Umbilical cord (tissue), 1 donor: ENCODE measurements at regions not wholly inside any gene's neighbourhood (a gene's known extent, or its start where the extent isn't known, plus 50 kb on each side); places are given as distances from the start of the nearest gene placed in this dataset.

Source experiments
- DNase-seq: peaks from one replicate; pipeline ENCODE4 v3.0.0-alpha.2; 2015; ENCODE audit warnings: low spot score

GRCh38 chr1:222107267-222107666 lies 365.4 kb upstream of the DUSP10 start:
- no peak for DNase-seq

GRCh38 chr1:222106377-222106776 lies 364.5 kb upstream of the DUSP10 start:
- no peak for DNase-seq

GRCh38 chr1:222105861-222106260 lies 364.0 kb upstream of the DUSP10 start:
- DNase-seq: no peak

- DNase-seq: no peak
Measured at GRCh38 chr1:222105393-222105737, 363.5 kb upstream of the DUSP10 start.

- DNase-seq: no peak
Measured at GRCh38 chr1:222104694-222105392, 363.0 kb upstream of the DUSP10 start.

GRCh38 chr1:222104097-222104496 lies 362.2 kb upstream of the DUSP10 start:
- DNase-seq: no peak

- no peak for DNase-seq
Measured at GRCh38 chr1:222099746-222100145, 357.9 kb upstream of the DUSP10 start.

GRCh38 chr1:222098404-222098803 lies 356.5 kb upstream of the DUSP10 start:
- DNase-seq: no peak

- DNase-seq: no peak
Measured at GRCh38 chr1:222097588-222097987, 355.7 kb upstream of the DUSP10 start.

- DNase-seq: peak; percentile 46
Measured at GRCh38 chr1:222096883-222097282, 355.0 kb upstream of the DUSP10 start.

- DNase-seq: no peak
Measured at GRCh38 chr1:222096476-222096772, 354.5 kb upstream of the DUSP10 start.

- no peak for DNase-seq
Measured at GRCh38 chr1:222095606-222096475, 354.0 kb upstream of the DUSP10 start.

GRCh38 chr1:222093518-222093917 lies 351.6 kb upstream of the DUSP10 start:
- no peak for DNase-seq

GRCh38 chr1:222090103-222090502 lies 348.2 kb upstream of the DUSP10 start:
- no peak for DNase-seq

GRCh38 chr1:222087221-222087920 lies 345.5 kb upstream of the DUSP10 start:
- no peak for DNase-seq

- DNase-seq: no peak
Measured at GRCh38 chr1:222084996-222085395, 343.1 kb upstream of the DUSP10 start.

- DNase-seq: no peak
Measured at GRCh38 chr1:222084048-222084447, 342.2 kb upstream of the DUSP10 start.

- no peak for DNase-seq
Measured at GRCh38 chr1:222081859-222082258, 340.0 kb upstream of the DUSP10 start.

- DNase-seq: no peak
Measured at GRCh38 chr1:222079566-222079965, 337.7 kb upstream of the DUSP10 start.

- DNase-seq: no peak
Measured at GRCh38 chr1:222077206-222077605, 335.3 kb upstream of the DUSP10 start.

- DNase-seq: no peak
Measured at GRCh38 chr1:222074317-222074716, 332.4 kb upstream of the DUSP10 start.

- peak; percentile 90 for DNase-seq
Measured at GRCh38 chr1:222073307-222073995, 331.6 kb upstream of the DUSP10 start.
